ENCODE measurements at regions not wholly inside any gene's neighbourhood (a gene's known extent, or its start where the extent isn't known, plus 50 kb on each side); places are given as distances from the start of the nearest gene placed in this dataset.

DNA sequence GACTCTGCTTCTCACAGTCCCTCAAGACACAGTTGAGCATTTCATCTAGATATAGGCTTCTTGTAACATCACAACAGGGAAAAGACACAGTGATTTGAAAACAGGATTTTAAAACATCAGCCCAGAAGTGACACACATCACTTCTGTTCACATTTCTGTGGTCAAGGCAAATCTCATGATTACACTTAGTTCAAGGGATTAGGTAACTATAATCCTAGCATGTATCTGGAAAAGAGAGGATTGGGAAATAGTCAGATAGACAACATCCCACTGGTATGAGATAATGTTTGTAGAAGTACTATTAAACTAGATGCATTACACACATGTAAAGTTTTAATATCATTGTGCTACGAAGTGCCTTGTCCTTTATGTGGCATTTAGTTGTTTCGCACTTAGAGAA, 252.6 kb upstream of the PRKD1 start:
- no peaks in the 10 kb centered on the region for H4K20me1 ChIP-seq (ENCODE audit: insufficient read depth)
- H3K4me2 ChIP-seq = no peak overlapping the region
- H3F3A ChIP-seq (replicated peaks; ENCODE audit: insufficient read depth) = no peaks in the 10 kb centered on the region
- H3K27me3 ChIP-seq (ENCODE audit: insufficient read depth) = no peaks in the 10 kb centered on the region
- POLR2A ChIA-PET = no interaction called here
- H3K4me1 ChIP-seq (ENCODE audit: control insufficient read depth in 1 of 2, insufficient read depth in 2 of 2, low read depth in 1 of 2, low read length in 1 of 2) = no peaks in the 10 kb centered on the region
- no peak overlapping the region for H3K4me3 ChIP-seq (ENCODE audit: low read depth in 2 of 2, low read length in 1 of 2)
- no peaks in the 10 kb centered on the region for H3K9me3 ChIP-seq
- DNase-seq = no peak
- H3K79me2 ChIP-seq (ENCODE audit: insufficient read depth) = no peaks in the 10 kb centered on the region
- CTCF ChIA-PET = no interaction called here
- TF ChIP-seq ELF1 (IDR thresholded peaks at IDR 0.05) (no peak), EZH2phosphoT487 (IDR thresholded peaks at IDR 0.05; ENCODE audit: borderline replicate concordance, low read depth) (no peak), YY1 (IDR thresholded peaks at IDR 0.05; ENCODE audit: low read depth) (no peak), SMC3 (IDR thresholded peaks at IDR 0.05; ENCODE audit: low read depth, low read length) (no peak), SIN3A (IDR thresholded peaks at IDR 0.05; ENCODE audit: borderline replicate concordance, low read depth, low read length) (no peak), RXRA (IDR thresholded peaks at IDR 0.05; ENCODE audit: borderline replicate concordance, low read depth) (no peak), NFIC (IDR thresholded peaks at IDR 0.05; ENCODE audit: borderline replicate concordance) (no peak), RAD21 (IDR thresholded peaks at IDR 0.05; ENCODE audit: low read length) (no peak)
- no peak overlapping the region for H3K27ac ChIP-seq (ENCODE audit: low read depth in 2 of 2, low read length in 1 of 2)
- 15% methylated on average over 2 of the region's 2 CpGs for WGBS (ENCODE audit: low lambda C conversion rate)
- no peaks in the 10 kb centered on the region for H3K9me2 ChIP-seq
- no peaks in the 10 kb centered on the region for H3K36me3 ChIP-seq (replicated peaks in 1 of 2; ENCODE audit: control insufficient read depth in 1 of 2, insufficient read depth in 2 of 2, low read length in 1 of 2)
- H3K9ac ChIP-seq = no peak overlapping the region
- H2AFZ ChIP-seq (ENCODE audit: low read depth) = no peak overlapping the region

DNA sequence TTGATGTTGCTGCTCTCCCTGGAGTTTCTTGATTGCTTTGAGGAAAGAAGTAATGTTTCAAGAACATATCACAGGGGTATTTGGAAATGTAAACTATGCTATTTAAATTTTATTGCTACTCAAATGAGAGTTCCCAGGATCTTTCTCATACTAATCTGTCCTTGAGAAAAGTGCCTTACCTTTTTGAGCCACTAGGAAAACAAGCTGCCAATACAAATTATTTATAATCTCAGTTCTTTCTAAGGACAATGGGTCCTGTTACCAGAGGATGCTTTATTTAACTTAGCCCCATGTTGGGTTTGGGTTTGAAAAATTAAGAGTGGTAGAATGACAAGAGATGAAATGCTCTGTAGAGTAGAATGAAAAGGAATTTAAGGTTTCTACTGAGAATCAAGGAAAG, 258.2 kb upstream of the PRKD1 start:
- Histone ChIP-seq H3K27me3 (ENCODE audit: insufficient read depth) (no peaks in the 10 kb centered on the region), H4K20me1 (ENCODE audit: insufficient read depth) (no peaks in the 10 kb centered on the region), H3K79me2 (ENCODE audit: insufficient read depth) (no peaks in the 10 kb centered on the region), H3K4me2 (no peak overlapping the region), H3K9me3 (no peaks in the 10 kb centered on the region), H3K4me1 (ENCODE audit: control insufficient read depth in 1 of 2, insufficient read depth in 2 of 2, low read depth in 1 of 2, low read length in 1 of 2) (no peaks in the 10 kb centered on the region), H3K9ac (no peak overlapping the region), H3K4me3 (ENCODE audit: low read depth in 2 of 2, low read length in 1 of 2) (no peak overlapping the region), H3K27ac (ENCODE audit: low read depth in 2 of 2, low read length in 1 of 2) (no peak overlapping the region), H3K36me3 (replicated peaks in 1 of 2; ENCODE audit: control insufficient read depth in 1 of 2, insufficient read depth in 2 of 2, low read length in 1 of 2) (no peaks in the 10 kb centered on the region), H3F3A (replicated peaks; ENCODE audit: insufficient read depth) (no peaks in the 10 kb centered on the region), H2AFZ (ENCODE audit: low read depth) (no peak overlapping the region), H3K9me2 (no peaks in the 10 kb centered on the region)
- POLR2A ChIA-PET = no interaction called here
- CTCF ChIA-PET = interaction anchor here (0.9 kb wide), 1 partner anchor 257 kb away, joined by 3 read pairs; no protein-coding TSS in a partner anchor
- DNase-seq = no peak
- no peak for TF ChIP-seq TAF1 (IDR thresholded peaks at IDR 0.05; ENCODE audit: borderline replicate concordance, low read depth, low read length)
- TF ChIP-seq, protein P1, sequence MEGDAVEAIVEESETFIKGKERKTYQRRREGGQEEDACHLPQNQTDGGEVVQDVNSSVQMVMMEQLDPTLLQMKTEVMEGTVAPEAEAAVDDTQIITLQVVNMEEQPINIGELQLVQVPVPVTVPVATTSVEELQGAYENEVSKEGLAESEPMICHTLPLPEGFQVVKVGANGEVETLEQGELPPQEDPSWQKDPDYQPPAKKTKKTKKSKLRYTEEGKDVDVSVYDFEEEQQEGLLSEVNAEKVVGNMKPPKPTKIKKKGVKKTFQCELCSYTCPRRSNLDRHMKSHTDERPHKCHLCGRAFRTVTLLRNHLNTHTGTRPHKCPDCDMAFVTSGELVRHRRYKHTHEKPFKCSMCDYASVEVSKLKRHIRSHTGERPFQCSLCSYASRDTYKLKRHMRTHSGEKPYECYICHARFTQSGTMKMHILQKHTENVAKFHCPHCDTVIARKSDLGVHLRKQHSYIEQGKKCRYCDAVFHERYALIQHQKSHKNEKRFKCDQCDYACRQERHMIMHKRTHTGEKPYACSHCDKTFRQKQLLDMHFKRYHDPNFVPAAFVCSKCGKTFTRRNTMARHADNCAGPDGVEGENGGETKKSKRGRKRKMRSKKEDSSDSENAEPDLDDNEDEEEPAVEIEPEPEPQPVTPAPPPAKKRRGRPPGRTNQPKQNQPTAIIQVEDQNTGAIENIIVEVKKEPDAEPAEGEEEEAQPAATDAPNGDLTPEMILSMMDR (IDR thresholded peaks at IDR 0.05) = peak; percentile 32; the same call in 1 of the 2 replicates

DNA sequence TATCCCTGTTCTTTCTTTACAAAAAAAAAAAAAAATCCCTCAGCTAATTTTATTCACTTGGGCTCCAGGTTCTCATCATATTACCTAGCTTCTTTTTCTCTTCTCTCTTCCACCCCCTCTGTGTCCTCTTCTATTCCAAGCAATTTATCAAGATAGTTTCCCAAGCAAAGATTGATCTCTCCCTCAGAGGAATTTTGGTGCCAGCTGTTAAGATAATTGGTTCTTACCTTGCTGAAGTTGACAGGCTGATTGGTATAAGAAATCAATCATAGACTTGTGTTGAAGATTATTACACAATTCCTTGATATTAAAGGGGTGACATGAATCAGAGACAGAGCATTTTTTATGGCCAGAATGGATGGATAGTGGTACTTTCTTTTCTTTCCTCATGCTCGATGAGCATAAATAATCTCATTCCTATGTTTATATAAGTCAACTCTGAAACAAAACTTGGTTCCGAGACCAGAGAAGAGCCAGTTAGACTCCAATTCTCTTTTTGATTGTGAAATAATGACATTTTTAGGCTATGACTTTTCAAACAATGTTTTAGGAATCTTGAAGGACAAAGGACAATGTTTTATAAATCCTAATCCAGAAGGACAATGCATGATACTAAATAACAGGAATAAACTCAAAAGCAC, 264.1 kb upstream of the PRKD1 start:
- Histone ChIP-seq H3K27me3 (ENCODE audit: insufficient read depth) (no peaks in the 10 kb centered on the region), H3K9me3 (no peaks in the 10 kb centered on the region), H4K20me1 (ENCODE audit: insufficient read depth) (no peaks in the 10 kb centered on the region), H3K9me2 (no peaks in the 10 kb centered on the region), H2AFZ (ENCODE audit: low read depth) (no peak overlapping the region; the same call in 1 of the 2 replicates), H3K4me2 (no peak overlapping the region), H3F3A (replicated peaks; ENCODE audit: insufficient read depth) (peaks cover 28% of the 10 kb centered on the region), H3K4me3 (ENCODE audit: low read depth in 2 of 2, low read length in 1 of 2) (no peak overlapping the region), H3K9ac (no peak overlapping the region), H3K4me1 (ENCODE audit: control insufficient read depth in 1 of 2, insufficient read depth in 2 of 2, low read depth in 1 of 2, low read length in 1 of 2) (peaks cover 0 to 28% of the 10 kb centered on the region in 2 experiments; a peak in 3 of 4 replicates), H3K79me2 (ENCODE audit: insufficient read depth) (no peaks in the 10 kb centered on the region), H3K36me3 (replicated peaks in 1 of 2; ENCODE audit: control insufficient read depth in 1 of 2, insufficient read depth in 2 of 2, low read length in 1 of 2) (no peaks in the 10 kb centered on the region), H3K27ac (ENCODE audit: low read depth in 2 of 2, low read length in 1 of 2) (no peak overlapping the region)
- DNase-seq = no peak
- ChIA-PET POLR2A (no interaction called here), CTCF (interaction anchor here (1.4 kb wide), 1 partner anchor 23 kb away, joined by 4 read pairs; no protein-coding TSS in a partner anchor)
- 7% methylated on average over 2 of the region's 2 CpGs for WGBS (ENCODE audit: low lambda C conversion rate)
- TF ChIP-seq MXI1 (IDR thresholded peaks at IDR 0.05; ENCODE audit: low read depth, low read length) (no peak), MEF2A (IDR thresholded peaks at IDR 0.05; ENCODE audit: borderline replicate concordance, low read depth) (no peak), FOSL2 (IDR thresholded peaks at IDR 0.05; ENCODE audit: borderline replicate concordance, low read depth) (no peak), RCOR1 (IDR thresholded peaks at IDR 0.05; ENCODE audit: low read length) (no peak), SIN3A (IDR thresholded peaks at IDR 0.05; ENCODE audit: borderline replicate concordance, low read depth, low read length) (no peak), TEAD4 (IDR thresholded peaks at IDR 0.05; ENCODE audit: borderline replicate concordance, insufficient read depth) (no peak)
- TF ChIP-seq, protein P2, sequence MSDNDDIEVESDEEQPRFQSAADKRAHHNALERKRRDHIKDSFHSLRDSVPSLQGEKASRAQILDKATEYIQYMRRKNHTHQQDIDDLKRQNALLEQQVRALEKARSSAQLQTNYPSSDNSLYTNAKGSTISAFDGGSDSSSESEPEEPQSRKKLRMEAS (IDR thresholded peaks at IDR 0.05; ENCODE audit: low read depth) = no peak
- TF ChIP-seq, protein P3, sequence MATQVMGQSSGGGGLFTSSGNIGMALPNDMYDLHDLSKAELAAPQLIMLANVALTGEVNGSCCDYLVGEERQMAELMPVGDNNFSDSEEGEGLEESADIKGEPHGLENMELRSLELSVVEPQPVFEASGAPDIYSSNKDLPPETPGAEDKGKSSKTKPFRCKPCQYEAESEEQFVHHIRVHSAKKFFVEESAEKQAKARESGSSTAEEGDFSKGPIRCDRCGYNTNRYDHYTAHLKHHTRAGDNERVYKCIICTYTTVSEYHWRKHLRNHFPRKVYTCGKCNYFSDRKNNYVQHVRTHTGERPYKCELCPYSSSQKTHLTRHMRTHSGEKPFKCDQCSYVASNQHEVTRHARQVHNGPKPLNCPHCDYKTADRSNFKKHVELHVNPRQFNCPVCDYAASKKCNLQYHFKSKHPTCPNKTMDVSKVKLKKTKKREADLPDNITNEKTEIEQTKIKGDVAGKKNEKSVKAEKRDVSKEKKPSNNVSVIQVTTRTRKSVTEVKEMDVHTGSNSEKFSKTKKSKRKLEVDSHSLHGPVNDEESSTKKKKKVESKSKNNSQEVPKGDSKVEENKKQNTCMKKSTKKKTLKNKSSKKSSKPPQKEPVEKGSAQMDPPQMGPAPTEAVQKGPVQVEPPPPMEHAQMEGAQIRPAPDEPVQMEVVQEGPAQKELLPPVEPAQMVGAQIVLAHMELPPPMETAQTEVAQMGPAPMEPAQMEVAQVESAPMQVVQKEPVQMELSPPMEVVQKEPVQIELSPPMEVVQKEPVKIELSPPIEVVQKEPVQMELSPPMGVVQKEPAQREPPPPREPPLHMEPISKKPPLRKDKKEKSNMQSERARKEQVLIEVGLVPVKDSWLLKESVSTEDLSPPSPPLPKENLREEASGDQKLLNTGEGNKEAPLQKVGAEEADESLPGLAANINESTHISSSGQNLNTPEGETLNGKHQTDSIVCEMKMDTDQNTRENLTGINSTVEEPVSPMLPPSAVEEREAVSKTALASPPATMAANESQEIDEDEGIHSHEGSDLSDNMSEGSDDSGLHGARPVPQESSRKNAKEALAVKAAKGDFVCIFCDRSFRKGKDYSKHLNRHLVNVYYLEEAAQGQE (IDR thresholded peaks at IDR 0.05; ENCODE audit: low read depth, low read length) = no peak

Data from SK-N-SH (cell line).